HEK293T (cell line): ENCODE measurements at regions not wholly inside any gene's neighbourhood (a gene's known extent, or its start where the extent isn't known, plus 50 kb on each side); places are given as distances from the start of the nearest gene placed in this dataset.

ENCODE experiments used
- BHLHE40 ChIP-seq: fragments of 450-650 bp; IDR thresholded peaks from 2 replicates; pipeline ENCODE4 v1.6.1; 2016; ENCODE audit warnings: mild to moderate bottlenecking, moderate library complexity, borderline replicate concordance
- CTBP1 ChIP-seq: fragments of 450-650 bp; IDR thresholded peaks from 2 replicates; pipeline ENCODE4 v1.6.1; 2016; ENCODE audit warnings: borderline replicate concordance
- ELF4 ChIP-seq: fragments of 450-650 bp; IDR thresholded peaks from 2 replicates; pipeline ENCODE4 v1.6.1; 2017; ENCODE audit warnings: antibody characterized with exemption
- FOXA1 ChIP-seq: fragments of 450-650 bp; IDR thresholded peaks from 2 replicates; pipeline ENCODE4 v1.6.1; 2016; ENCODE audit warnings: mild to moderate bottlenecking
- FOXK2 ChIP-seq: fragments of 450-650 bp; IDR thresholded peaks from 2 replicates; pipeline ENCODE4 v1.6.1; 2016; ENCODE audit warnings: mild to moderate bottlenecking
- FOXM1 ChIP-seq: fragments of 450-650 bp; IDR thresholded peaks from 2 replicates; pipeline ENCODE4 v1.6.1; 2017; ENCODE audit warnings: mild to moderate bottlenecking, borderline replicate concordance
- HDGF ChIP-seq: fragments of 450-650 bp; IDR thresholded peaks from 2 replicates; pipeline ENCODE4 v1.6.1; 2017; ENCODE audit warnings: antibody characterized with exemption, borderline replicate concordance
- L3MBTL2 ChIP-seq: fragments of 450-650 bp; conservative IDR thresholded peaks from 2 replicates; pipeline ENCODE4 v1.6.1; 2016; ENCODE audit warnings: mild to moderate bottlenecking
- LEF1 ChIP-seq: fragments of 450-650 bp; IDR thresholded peaks from 2 replicates; pipeline ENCODE4 v1.6.1; 2017; ENCODE audit warnings: mild to moderate bottlenecking, borderline replicate concordance
- SP1 ChIP-seq: fragments of 450-650 bp; IDR thresholded peaks from 2 replicates; pipeline ENCODE4 v1.6.1; 2017
- SUZ12 ChIP-seq: fragments of 450-650 bp; IDR thresholded peaks from 2 replicates; pipeline ENCODE4 v1.6.1; 2016; ENCODE audit warnings: mild to moderate bottlenecking
- TARDBP ChIP-seq: fragments of 450-650 bp; IDR thresholded peaks from 2 replicates; pipeline ENCODE4 v1.6.1; 2016
- ZNF384 ChIP-seq: fragments of 450-650 bp; IDR thresholded peaks from 2 replicates; pipeline ENCODE4 v1.6.1; 2016
- TF ChIP-seq, protein P1 (sequence below): fragments of 450-650 bp; IDR thresholded peaks from 2 replicates; pipeline ENCODE4 v1.6.1; 2016

DNA sequence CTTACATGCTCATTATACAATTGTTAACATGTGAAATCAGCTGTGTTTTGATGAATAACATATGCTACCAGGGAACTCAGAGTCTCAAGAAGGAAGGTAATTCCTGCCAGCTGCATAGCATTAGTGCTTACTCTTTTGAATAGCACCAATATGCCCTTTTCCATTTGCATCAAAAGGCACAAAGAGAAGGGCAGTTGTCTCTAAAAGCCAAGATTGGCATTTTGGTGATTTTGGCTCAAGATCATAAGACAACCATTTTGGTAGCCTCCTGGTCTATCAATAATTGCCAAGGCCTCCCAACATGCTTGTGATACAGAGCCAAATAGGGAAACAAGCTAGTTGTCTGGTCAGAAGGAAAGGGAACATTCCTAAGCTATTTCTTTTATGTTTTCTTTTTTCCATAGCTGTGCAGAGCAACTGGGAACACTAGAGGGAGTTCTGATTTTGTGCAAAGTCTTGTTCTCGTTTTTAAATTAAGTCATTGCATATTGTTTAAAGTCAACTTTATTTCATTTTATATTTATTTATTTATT, 416.7 kb upstream of the CHORDC1 start:
- no peak for TF ChIP-seq SP1
- TF ChIP-seq ZNF384, result no peak
- no peak for TF ChIP-seq L3MBTL2
- TF ChIP-seq FOXK2, result no peak
- TF ChIP-seq LEF1, result no peak
- TF ChIP-seq HDGF, result no peak
- no peak for TF ChIP-seq TARDBP
- TF ChIP-seq FOXA1, result no peak
- no peak for TF ChIP-seq FOXM1
- TF ChIP-seq, protein P1, sequence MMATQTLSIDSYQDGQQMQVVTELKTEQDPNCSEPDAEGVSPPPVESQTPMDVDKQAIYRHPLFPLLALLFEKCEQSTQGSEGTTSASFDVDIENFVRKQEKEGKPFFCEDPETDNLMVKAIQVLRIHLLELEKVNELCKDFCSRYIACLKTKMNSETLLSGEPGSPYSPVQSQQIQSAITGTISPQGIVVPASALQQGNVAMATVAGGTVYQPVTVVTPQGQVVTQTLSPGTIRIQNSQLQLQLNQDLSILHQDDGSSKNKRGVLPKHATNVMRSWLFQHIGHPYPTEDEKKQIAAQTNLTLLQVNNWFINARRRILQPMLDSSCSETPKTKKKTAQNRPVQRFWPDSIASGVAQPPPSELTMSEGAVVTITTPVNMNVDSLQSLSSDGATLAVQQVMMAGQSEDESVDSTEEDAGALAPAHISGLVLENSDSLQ, result no peak
- no peak for TF ChIP-seq BHLHE40
- no peak for TF ChIP-seq CTBP1
- TF ChIP-seq SUZ12, result no peak
- TF ChIP-seq ELF4, result no peak
